Tongue (tissue), 1 donor: ENCODE measurements at regions not wholly inside any gene's neighbourhood (a gene's known extent, or its start where the extent isn't known, plus 50 kb on each side); places are given as distances from the start of the nearest gene placed in this dataset.

Source experiments
- DNase-seq: peaks from one replicate; pipeline ENCODE4 v3.0.0-alpha.2; 2015

DNA sequence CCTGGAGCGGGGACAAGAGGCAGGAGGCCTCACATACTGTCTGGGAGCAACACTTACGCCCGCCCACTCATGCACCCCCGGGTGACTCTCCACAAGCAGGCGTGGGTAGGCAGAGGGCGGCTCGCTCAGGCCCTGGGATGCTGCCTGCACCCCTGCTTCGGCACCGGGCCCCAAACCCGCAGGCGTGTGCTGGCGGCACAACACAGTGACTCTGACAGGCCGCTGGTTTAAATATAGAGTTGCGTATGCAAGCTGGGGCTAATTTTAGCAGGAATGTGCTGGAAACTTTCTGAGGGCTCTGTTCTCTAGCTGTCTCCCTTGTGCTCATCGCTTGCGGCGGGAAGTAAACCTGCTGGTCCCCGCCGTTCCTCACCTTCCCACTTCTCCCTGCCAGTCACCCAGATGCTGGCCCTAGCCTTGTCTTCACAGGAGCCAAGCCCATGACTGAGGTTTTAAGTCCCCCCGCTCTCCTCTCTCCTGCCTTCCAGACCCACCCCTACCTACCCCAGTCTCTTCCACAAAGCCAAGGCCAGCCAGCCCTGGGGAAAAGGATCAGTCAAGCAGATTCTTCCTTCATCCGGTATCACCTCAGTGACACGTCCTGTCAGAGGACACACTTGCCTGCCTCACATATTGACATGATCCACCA lies 94.5 kb upstream of the FOXP4 start:
- DNase-seq, result peak; percentile 88

DNA sequence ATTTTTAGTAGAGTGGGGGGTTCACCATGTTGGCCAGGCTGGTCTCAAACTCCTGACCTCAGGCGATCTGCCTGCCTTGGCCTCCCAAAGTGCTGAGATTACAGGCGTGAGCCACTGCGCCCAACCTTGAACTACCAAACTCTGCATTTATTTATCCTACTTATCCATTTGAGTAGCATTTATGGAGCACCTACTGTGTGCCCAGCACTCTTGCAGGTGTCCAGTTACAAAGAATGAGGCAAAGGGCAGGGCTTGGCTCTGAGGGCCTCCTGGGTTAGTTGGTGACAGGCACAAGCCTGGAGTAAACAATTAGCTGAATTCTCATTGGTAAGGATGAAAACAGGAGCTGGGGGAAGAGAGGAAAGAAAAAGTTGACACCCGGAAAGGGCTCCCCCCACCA lies 93.4 kb upstream of the FOXP4 start:
- no peak for DNase-seq

DNA sequence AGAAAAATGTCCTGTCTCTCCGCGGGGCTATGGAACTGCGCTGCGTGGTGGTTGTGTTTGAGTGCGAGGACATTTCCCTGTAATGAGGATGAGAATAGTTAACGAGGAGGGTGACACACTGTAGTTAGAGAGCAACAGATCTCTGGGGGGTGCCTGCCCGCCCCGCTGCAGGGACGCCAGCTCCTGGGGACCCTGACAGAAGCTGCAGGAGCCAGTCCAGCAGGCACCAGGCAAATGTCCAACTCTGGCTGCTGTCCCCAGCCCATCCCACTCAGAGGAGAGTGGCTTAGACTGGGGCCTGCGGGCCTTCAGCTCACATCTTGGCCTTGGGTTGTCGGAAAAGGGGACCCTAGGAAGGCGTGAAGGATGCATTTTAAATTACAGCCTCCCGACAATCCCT lies 92.9 kb upstream of the FOXP4 start:
- DNase-seq, result peak; percentile 45

DNA sequence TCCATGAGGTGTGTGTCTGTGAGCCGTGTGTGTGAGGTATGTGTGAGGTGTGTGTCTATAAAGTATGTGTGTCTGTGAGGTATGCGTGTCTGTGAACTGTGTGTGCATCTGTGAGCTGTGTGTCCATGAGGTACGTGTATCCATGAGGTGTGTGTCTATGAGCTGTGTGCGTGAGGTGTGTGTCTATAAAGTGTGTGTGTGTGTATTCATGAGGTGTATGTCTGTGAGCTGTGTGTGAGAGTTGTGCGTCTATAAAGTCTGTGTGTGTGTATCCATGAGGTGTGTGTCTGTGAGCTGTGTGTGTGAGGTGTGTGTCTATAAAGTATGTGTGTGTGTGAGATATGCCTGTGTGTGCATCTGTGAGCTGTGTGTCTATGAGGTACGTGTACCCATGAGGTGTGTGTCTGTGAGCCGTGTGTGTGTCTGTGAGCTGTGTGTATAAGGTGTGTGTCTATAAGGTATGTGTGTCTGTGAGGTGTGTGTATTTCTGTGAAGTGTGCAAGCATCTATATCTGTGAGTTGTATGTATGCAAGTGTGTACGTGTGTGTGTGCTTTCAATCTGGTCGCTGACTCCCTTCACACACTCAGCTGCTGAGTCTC lies 91.9 kb upstream of the FOXP4 start:
- no peak for DNase-seq

DNA sequence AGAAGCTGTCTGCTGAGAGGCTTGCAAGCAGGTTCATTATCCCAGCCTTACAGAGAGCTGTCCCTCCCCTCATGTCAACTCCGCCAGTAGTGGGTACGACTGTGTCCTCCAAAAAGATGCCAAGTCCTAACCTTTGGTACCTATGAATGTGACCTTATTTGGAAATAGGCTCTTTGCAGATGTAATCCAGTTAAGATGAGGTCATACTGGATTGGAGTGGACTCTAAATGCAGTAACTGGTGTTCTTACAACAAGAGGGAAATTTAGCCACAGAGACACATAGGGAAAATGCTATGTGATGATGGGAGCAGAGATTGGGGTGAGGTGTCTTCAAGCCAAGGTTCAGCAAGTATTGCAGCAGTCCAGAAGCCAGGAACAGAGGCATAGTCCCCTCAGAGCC lies 90.8 kb upstream of the FOXP4 start:
- no peak for DNase-seq

DNA sequence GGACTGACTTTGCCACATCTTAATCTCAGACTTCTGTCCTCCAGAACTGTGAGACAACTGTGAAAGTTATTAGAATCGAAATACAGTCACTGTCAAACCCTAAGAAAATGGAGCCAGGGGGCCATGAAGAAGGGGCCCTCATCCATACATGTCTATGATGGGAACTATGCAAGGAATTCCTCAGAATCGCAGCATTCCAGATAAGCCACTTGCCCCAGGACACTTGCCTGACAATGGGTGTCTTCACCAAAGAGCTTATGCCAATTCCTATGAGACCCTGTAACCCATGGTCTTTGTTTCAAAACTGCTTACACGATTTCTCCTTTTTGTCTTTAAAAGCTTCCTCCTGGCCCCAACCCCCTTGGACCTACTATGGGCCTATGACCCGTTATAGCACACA lies 90.4 kb upstream of the FOXP4 start:
- DNase-seq, result no peak

DNA sequence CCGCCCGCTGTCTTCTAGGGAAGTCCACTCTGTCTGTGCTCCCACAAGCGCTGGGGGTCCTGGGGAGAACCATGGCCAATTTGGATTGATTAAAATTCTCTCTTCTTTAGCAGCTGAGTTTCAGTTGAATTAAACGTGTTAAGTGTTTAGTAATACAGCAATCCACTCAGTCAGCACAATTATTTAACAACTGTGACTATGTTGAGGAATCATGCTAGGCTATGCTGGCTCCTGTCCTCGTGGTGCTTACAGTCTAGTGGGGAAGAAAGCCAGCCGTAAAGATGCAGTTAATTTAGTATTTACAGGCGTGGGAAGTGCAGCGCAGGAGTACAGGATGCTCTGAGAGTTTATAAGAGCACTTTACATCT lies 88.9 kb upstream of the FOXP4 start:
- DNase-seq, result no peak

DNA sequence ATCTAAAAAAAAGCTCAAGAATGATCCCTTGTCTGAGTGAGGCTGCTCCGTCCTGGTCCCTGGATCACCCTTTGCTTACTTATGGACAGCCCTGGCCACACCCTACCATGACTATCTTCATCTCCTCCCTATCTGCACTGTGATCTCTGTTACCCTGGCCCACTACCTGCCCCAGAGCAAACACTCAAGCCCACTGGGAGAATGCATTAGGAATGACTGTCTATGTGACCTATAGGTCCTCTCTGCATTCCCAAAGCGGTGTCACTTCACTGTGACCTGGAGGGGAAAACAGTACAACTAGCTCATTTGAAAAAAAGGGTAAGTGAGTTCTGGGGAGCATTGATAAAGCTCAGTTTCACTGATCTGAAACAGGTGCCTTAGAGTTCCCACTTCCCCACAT lies 86.4 kb upstream of the FOXP4 start:
- no peak for DNase-seq

DNA sequence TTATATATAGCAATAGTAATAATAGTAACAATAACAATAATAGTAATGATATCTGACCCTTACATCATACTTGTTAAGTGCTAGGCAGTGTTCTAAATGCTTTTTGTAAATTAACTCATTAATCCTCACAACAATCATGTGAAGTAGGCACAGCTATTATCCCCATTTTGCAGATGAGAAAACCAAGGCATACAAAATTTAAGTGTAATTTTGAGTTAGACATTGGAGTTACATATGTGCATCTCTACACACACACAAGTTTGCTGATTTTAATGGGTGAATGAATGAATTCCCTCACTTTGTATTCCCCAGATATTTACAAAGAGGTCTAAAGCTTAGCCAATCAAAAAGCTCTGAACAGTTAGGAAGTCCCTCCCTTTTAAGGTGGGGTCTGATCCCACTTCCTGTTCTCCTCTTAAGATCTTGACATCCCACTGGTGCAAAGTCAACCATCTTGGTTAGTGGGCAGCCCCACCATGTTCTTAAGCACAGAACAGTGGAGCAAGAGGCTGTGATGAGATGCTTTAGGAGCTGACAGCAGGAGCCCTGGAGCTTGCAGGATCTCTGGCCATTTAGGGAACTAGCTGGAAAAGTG lies 85.3 kb upstream of the FOXP4 start:
- no peak for DNase-seq

DNA sequence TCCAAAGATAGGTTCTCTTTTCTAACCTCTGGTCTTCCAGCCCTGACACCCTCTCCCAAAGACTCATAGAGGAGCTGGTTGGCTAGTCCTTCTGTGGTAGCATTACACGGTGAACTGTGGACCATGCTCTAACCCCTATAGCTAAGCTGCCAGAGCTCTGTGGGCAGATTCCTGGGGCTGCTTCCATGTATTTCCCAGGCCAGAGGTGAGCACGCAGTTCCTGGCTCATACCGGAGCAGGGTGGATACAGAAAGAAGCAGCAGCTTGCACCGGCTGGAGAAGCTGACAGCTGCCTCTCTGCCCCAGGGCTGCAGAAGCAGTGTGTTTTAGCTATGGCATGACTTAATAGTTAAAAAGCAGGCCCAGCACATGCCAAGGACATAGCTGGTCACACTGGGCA lies 84.1 kb upstream of the FOXP4 start:
- DNase-seq, result peak; percentile 45

DNA sequence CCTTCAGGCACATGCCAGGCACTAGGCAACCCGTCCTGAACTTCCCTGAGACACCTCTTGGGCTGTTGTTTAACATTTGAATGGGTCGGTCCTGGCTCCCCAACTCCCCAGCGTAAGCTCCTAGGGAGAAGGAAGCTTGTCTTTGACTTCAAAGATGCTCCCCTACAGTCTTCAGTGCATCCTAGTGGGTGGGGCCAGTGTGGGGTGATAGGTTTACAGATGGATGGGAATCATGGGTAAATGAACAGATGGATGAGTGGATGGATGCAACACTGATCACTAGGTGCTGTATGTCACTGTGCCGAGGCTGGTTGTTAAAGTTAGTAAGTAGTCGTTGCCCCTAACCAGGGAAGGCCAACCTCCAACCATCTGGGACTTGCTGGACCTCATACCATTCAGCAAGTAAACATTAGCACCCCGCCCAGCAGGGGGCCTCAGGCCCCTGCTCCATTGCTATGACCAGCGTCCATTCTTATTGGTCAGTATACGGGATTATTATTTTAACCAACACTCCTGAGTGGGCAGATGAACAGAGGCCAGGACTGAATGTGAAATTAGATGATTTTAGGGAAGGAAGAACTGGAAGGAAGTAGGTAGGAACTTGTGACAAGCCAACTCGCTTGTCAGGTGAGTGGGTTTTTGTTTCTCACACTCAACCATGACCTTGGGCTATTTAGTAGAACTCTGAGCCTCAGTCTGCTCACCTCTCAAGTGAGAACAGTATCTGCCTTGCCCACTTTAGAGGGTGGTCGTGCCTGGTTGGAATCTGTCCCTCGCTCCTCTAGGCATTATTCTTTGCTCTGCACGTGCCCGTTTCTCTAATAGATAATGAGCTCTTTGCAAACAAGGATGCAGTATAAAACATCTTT lies 82.9 kb upstream of the FOXP4 start:
- DNase-seq, result peak; percentile 45

DNA sequence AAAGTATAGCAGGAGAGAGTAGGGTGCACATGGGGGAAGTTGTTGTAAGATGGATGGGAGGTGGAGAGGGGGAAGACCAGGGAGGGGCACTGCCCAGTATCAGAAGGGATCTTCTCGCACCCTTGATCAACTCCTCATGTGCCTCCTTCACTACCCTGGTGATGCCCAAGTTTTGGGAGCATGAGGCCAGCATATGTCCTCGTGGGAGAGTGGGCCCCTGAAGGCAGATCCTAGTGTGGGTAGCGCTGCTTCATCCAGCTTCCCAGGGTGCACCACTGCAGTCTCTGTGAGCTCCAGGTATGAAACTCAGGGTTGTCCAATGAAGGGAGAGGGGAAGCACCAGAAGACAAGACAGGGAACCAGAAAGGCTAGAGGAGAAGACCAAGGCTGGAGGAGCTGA lies 82.2 kb upstream of the FOXP4 start:
- no peak for DNase-seq

DNA sequence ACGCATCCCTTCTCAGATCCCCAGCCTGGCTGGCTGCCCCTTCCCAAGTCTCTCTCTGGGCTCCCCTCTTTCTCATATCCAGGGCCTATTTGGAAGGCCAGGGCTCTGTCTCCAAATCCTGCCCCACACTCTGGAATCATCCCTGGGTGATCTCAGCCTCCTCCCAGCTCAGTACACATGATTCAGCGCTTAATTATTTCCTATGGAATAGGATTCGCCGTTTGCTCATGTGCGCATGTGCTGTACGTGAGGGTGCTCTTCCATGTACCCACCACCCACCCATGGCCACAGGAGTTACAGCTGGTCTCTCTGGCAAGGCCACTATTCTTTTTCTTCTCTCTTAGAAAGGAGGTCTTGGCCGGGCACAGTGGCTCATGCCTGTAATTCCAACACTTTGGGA lies 81.7 kb upstream of the FOXP4 start:
- no peak for DNase-seq

DNA sequence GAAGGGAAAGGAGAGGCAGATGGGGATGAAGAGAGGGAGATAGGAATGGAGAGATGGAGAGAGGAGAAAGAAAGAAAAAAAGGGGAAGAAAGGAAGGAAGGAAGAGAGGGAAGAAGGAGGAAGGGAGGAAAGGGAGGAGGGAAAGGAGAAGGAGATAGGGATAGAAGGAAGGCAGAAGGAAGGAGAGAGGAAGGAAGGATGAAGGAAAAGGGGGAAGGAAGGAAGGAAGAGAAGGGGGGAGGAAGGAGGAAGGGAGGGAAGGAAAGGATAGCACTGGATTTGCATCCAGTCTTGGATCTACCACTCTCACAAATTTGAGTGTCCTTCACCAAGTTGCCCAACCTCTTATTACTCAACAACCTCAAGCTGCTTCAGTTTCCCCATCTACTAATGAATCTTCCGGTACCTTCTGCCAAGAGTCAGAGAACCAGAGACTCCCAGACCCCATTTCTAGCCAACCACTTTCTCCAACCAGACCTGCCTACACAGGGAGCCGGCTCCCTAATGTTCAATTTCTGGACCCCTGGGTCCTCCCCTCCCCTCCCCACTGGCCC lies 79.7 kb upstream of the FOXP4 start:
- DNase-seq, result no peak

DNA sequence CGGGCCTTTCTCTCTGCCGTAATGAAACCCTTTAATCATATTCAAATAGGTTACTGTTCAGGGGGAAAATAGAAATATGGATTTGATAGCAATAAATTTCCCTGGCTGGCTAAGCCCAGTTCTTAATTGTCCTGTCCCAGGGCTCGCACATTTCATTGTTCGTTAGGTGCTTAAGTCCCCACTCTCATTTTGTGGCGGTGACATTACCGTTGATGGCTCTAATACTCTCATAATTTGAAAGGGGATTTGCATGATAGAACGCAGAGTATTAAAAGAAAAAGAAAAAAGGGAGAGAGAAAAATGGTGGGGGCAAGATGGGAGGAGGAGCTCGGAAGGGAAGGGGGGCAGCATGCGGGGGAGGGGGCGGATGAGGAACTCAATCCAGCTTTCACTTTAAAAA lies 79.1 kb upstream of the FOXP4 start:
- no peak for DNase-seq

DNA sequence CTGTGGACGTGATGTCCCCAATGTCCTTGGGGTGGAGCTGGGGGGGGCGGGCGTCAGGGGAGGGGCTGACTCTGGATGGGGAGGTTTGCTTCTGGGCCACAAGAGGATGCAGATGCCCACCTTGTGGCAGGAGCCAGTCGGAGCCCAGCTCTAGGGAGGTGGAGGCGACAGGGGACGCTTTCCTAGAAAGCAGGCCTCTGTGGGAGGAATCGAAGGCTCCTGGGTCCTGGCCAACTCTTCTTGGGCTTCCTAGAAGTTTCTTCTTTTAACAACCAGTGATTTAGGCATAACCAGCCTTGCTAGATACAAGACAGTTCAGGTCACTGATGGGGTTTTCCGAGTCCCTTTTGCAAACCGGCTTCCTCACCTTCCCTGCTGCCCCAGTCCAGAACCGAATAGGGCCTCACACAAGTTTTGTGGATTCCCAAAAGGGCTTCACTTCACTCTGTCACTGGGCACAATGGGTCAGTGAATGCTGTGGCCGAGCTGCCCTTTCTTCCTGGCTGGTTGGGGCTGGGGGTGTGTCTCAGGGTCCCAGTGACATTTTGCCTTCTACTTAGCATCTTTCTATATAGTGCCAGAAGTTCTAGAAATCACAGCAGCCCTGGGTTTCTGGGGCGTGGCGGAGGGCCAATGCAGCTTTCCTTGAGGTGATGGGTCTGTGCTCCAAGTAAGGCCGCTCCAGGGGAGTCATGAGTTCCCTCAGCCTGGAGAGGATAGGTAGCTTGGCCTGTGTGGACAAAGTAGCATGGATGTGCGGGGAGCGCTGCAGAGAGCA lies 78.4 kb upstream of the FOXP4 start:
- no peak for DNase-seq

DNA sequence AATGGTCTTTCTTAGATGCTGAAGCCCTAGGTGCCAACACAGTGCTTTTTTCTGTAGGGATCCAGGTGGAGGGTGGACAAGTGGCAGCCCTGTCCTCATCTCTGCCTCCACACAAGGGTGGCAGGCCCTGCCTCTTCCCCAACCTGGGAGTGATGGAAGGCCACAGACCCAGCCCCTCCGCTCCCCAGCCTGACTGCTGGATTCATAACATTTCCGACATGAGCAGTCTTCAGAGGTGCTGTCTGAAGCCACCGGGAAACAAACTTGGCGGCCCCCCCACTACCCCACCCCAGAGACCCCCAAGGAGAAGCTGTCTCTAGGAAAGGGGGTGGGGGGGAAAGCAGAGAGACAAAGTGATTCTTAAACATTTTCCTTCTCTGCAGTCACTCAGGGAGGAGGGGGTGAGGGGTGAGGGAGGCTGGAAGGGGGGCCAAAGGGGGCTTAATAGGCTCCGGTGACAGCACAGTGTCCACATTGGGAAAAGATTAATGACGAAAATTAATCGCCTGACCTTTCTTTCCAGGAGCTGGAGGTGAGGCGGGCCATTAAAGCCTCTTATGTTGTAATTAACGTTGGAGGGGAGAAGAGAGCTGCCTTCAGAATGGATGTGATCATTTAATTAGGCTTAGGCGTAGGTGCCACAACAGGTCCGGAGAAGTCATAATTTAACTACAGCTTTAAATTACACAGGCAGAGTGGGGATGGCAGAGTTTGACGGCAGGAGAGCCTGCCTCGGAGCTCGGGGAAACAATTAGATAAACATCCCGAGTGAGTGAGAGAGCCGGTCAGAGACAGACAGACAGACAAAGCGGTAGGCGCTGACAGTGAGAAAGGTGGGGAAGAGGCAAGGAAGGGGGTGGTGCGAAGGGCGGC lies 76.8 kb upstream of the FOXP4 start:
- DNase-seq, result no peak

DNA sequence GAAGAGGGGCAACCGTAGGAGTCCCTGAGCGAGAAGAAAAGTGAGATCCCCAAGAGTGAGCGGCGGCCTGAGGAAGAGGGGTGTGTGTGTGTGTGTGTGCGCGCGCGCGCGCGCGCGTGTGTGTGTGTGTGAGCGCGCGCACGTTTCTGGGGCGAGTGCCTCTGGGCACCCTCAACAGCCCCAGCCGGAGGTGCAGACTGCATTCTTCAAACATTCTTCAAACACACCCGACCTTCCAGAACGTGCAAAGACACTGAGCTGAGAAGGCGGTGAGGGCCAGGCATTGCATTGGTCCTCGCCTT lies 76.2 kb upstream of the FOXP4 start:
- DNase-seq, result peak; percentile 35

DNA sequence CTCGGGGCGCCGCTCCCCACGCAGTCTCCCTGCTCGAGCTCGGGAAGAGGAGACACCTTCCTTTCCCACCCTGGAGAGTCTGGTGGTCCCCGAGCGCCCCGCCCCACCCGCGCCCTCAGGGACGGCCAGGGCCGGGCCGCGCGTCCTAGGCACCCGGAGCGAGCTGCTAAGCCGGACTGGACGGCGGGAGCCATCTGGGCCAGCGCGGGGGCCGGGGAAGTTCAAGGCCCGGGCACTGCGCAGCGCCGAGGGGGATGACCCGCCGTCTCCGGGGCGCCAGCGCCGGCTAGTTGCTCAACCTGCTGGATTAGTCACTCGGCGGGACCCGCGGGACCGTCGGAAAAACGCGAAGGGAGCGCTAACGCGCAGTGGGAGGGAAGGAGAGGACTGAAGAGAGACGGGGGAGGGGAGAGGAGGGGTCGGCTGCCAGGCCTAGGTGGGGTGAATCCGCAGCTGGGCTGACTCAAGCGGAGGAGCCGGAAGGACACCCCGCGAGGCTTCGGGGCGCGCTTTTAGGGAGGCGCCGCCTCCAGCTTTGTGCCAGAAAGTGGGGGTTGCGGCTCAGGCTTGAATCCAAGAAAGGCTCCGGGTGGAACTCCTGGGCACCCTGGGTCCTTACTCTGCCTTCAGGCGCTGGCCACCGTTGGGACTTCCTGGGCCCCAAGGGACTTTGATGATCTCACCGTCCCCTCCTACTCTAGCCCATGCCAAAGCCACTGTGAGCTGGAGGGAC lies 75.7 kb upstream of the FOXP4 start:
- DNase-seq, result no peak

DNA sequence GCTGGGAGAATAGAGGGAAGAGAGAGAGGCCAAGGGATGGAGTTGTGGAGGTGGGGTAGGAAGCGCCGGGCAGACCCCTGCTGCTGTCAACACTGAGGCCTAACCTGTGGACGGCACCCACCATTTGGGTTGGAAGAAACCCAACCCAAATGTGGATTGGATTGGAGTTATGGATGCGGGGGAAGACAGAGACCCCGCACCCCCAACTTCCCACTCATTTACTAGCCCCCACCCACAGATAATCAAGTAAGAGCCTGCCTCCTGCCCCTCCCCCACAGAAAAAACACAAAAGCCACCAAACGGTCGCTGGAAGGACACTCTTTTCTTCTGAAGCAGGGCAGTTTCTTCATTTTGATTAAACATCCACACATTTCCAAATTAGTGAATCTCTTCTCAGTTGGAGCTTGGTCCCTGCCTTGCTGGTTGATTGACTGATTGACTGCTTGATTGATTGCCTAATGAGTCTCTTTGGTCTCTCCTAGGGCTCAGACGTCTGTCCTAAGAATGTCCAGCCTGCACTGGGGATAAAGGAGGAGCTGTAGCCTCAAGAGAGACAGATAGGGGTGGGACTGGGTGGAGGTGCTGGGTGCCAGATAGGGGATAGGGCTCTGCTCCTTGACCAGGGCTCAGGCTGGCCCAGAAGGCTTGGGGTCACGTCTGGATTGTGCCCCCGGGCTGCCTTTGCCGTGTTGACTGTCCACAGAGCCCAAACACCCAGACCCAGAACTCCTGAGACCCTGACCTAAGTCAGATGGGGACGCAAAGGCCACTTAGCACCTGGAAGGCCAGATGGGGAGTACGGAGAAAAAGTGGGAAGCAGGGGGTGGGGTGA lies 74.9 kb upstream of the FOXP4 start:
- DNase-seq, result no peak
